ENCODE measurements at regions not wholly inside any gene's neighbourhood (a gene's known extent, or its start where the extent isn't known, plus 50 kb on each side); places are given as distances from the start of the nearest gene placed in this dataset.

DNA sequence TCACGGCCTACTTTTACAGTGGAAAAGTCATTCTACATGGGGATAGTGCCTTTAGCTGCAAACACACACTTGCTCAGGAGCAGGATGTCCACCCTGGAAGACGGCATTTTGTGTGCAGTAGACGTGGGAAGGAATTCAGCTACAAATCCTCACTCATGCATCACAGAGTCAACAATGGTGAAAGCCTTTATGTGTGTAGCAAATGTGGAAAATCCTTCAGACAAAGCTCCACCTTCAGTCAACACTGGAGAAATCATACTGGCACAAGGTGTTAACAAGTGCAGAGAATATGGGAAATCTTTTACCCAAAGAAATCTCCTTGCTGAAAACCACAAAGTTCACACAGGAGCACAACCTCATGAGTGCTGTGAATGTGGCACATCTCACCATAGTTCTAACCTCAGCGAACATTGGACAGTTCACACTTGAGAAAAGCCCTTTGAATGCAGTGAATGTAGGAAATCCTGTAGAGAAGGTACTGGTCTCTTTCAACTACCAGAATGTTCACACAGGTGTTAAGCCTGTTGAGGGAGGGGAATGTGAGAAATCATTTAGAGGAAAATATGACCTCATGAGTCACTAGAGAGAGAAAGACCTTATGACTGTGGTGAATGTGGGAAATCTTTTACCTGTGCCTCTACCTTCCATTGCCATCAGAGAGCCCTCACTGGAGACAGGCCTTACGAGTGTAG lies 101.8 kb downstream of the PTGS2 start:
- DNase-seq (ENCODE audit: low read depth in 4 of 6, low spot score in 6 of 6), result no peak
- no peaks in the 10 kb centered on the region for H3K9me3 ChIP-seq (ENCODE audit: control insufficient read depth, insufficient read depth, low read length)
- H3K4me1 ChIP-seq (ENCODE audit: control insufficient read depth, insufficient read depth, low read length), result no peaks in the 10 kb centered on the region
- no peak overlapping the region for H3K4me3 ChIP-seq (ENCODE audit: low read depth, low read length)
- H3K27me3 ChIP-seq (ENCODE audit: control insufficient read depth, insufficient read depth, low read length), result no peaks in the 10 kb centered on the region
- no CpG with 5 or more reads among the region's 5 CpGs for WGBS (ENCODE audit: insufficient coverage)
- no peak overlapping the region for H3K27ac ChIP-seq (ENCODE audit: low read depth, low read length)
- no peaks in the 10 kb centered on the region for H3K36me3 ChIP-seq (ENCODE audit: control insufficient read depth, insufficient read depth, low read length)

DNA sequence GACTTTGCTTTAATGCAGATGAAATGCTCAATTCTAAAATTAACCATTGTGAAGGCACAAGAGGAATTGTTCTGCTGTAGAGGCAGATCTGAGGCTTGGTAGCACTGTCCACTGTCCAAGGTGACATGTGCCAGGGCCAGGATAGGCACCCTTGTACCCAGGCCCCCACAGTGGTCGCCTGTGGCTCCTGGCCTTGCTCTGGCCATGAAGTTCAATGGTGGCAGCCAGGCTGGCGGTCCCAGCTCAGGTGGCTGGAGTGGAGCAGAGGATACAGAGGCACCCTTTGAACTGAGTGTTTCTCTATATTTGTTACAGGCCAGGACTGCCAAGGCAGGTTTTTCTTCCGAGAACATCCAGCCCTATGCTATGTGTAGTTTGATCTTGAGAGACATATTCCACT lies 102.6 kb downstream of the PTGS2 start:
- no peaks in the 10 kb centered on the region for H3K9me3 ChIP-seq (ENCODE audit: control insufficient read depth, insufficient read depth, low read length)
- WGBS (ENCODE audit: insufficient coverage), result 96% methylated on average over 2 of the region's 3 CpGs
- H3K36me3 ChIP-seq (ENCODE audit: control insufficient read depth, insufficient read depth, low read length), result no peaks in the 10 kb centered on the region
- no peak overlapping the region for H3K4me3 ChIP-seq (ENCODE audit: low read depth, low read length)
- H3K27me3 ChIP-seq (ENCODE audit: control insufficient read depth, insufficient read depth, low read length), result no peaks in the 10 kb centered on the region
- DNase-seq (ENCODE audit: low read depth in 4 of 6, low spot score in 6 of 6), result no peak
- no peaks in the 10 kb centered on the region for H3K4me1 ChIP-seq (ENCODE audit: control insufficient read depth, insufficient read depth, low read length)
- no peak overlapping the region for H3K27ac ChIP-seq (ENCODE audit: low read depth, low read length)

DNA sequence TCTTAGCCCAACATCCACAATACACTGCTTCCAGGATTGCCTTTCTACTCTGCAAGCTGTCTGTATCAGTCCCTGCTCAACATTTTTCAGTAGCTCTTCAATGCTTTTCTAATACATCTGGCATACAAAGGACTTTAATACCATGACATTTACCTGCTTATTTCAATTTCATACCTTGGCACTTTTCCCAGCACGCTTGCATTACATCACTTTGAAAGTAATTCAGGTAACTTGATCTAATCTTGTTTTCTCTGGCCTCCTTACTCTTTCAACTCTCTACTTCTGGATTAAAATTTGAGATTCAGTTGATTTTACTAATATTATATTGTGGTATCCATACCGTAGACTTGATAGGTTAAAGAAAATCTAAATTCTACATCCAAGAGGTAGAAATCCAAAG lies 103.0 kb downstream of the PTGS2 start:
- Histone ChIP-seq H3K4me1 (ENCODE audit: control insufficient read depth, insufficient read depth, low read length) (no peaks in the 10 kb centered on the region), H3K27me3 (ENCODE audit: control insufficient read depth, insufficient read depth, low read length) (no peaks in the 10 kb centered on the region), H3K27ac (ENCODE audit: low read depth, low read length) (no peak overlapping the region), H3K4me3 (ENCODE audit: low read depth, low read length) (no peak overlapping the region), H3K9me3 (ENCODE audit: control insufficient read depth, insufficient read depth, low read length) (no peaks in the 10 kb centered on the region), H3K36me3 (ENCODE audit: control insufficient read depth, insufficient read depth, low read length) (no peaks in the 10 kb centered on the region)
- peak in 1 of 6 donors; percentile 16 for DNase-seq (ENCODE audit: low read depth in 4 of 6, low spot score in 6 of 6)
- no CpG with 5 or more reads among the region's 2 CpGs for WGBS (ENCODE audit: insufficient coverage)

DNA sequence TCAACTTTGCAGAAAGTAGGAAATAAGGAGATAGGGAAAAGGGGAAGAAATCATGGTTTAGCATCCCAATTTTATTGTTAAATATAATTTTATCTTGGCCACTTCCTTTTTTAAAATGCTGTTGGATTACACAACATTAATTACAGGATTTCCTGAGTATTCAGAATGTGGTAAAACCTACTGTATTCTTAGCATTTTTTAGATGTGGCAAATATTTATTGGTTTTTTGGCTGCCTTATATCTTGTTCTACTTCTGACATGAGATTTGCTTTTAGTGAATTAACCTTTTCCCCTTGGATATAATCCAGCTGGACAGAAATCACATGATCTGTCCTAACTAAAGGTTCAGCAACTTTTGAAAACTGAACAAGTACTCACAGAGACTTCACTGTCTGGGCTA lies 104.9 kb downstream of the PTGS2 start:
- no peak overlapping the region for H3K4me3 ChIP-seq (ENCODE audit: low read depth, low read length)
- H3K27me3 ChIP-seq (ENCODE audit: control insufficient read depth, insufficient read depth, low read length), result no peaks in the 10 kb centered on the region
- no peaks in the 10 kb centered on the region for H3K4me1 ChIP-seq (ENCODE audit: control insufficient read depth, insufficient read depth, low read length)
- no peaks in the 10 kb centered on the region for H3K36me3 ChIP-seq (ENCODE audit: control insufficient read depth, insufficient read depth, low read length)
- H3K9me3 ChIP-seq (ENCODE audit: control insufficient read depth, insufficient read depth, low read length), result no peaks in the 10 kb centered on the region
- H3K27ac ChIP-seq (ENCODE audit: low read depth, low read length), result no peak overlapping the region
- DNase-seq (ENCODE audit: low read depth in 4 of 6, low spot score in 6 of 6), result no peak

DNA sequence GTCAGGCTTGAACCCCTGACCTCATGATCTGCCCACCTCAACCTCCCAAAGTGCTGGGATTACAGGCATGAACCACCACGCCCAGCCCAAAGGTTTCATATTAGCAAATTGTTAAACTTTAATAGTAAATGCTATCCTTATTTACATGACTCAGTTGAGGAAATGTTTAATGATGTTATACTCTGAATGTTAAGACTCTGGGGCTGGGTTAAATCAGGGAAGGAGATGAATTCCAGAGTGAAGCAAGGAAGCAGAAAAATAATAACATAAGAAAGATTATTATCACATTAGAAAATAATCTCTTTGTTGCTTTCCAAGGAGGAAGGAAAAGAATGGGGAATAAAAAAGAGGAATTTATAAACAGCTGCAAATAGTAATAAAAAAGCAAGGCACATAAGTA lies 105.3 kb downstream of the PTGS2 start:
- no peak overlapping the region for H3K4me3 ChIP-seq (ENCODE audit: low read depth, low read length)
- H3K36me3 ChIP-seq (ENCODE audit: control insufficient read depth, insufficient read depth, low read length), result no peaks in the 10 kb centered on the region
- no peak for DNase-seq (ENCODE audit: low read depth in 4 of 6, low spot score in 6 of 6)
- H3K27ac ChIP-seq (ENCODE audit: low read depth, low read length), result no peak overlapping the region
- H3K9me3 ChIP-seq (ENCODE audit: control insufficient read depth, insufficient read depth, low read length), result no peaks in the 10 kb centered on the region
- no peaks in the 10 kb centered on the region for H3K27me3 ChIP-seq (ENCODE audit: control insufficient read depth, insufficient read depth, low read length)
- no CpG with 5 or more reads among the region's 1 CpG for WGBS (ENCODE audit: insufficient coverage)
- no peaks in the 10 kb centered on the region for H3K4me1 ChIP-seq (ENCODE audit: control insufficient read depth, insufficient read depth, low read length)

DNA sequence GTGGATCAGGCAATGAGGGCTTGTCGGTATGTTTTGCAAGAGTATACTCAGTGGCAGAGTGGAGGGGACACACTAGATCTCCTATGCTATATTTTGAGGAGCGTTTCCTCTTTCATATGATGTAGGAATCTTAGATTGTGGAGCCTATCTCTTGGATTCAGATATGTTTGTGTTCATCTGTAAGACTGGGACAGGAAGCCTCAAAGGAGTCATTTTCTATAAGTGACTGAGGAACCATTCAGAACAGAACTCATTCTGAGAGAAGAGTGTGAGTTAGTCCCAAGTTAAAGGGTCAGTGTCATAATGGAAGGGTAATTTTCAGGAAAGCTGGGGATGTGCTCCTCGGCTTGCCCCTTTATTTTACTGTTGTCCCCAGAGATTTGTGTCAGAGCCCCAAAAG lies 107.7 kb downstream of the PTGS2 start:
- Histone ChIP-seq H3K27me3 (ENCODE audit: control insufficient read depth, insufficient read depth, low read length) (no peaks in the 10 kb centered on the region), H3K36me3 (ENCODE audit: control insufficient read depth, insufficient read depth, low read length) (no peaks in the 10 kb centered on the region), H3K4me1 (ENCODE audit: control insufficient read depth, insufficient read depth, low read length) (no peaks in the 10 kb centered on the region), H3K4me3 (ENCODE audit: low read depth, low read length) (no peak overlapping the region), H3K9me3 (ENCODE audit: control insufficient read depth, insufficient read depth, low read length) (no peaks in the 10 kb centered on the region), H3K27ac (ENCODE audit: low read depth, low read length) (no peak overlapping the region)
- no peak for DNase-seq (ENCODE audit: low read depth in 4 of 6, low spot score in 6 of 6)
- WGBS (ENCODE audit: insufficient coverage), result 92% methylated on average over 3 of the region's 3 CpGs

DNA sequence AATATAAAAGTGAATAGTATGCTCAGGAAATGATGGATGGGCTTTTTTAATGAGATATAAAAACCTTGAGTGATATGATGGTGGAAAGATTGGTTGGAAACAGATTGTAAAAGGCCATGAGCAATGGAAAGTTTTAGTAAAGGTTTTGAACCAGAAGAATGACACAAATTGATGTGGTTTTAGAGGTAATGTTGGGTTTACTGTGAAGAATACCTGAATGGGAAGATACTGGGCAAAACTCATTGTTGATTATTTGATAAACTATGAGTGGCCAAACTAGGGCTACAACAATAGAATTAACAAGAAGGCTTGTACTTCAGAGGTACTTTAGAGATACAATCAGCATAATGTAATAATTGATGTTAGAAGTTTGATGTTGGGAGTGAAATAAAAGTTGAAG lies 108.5 kb downstream of the PTGS2 start:
- Histone ChIP-seq H3K27ac (ENCODE audit: low read depth, low read length) (no peak overlapping the region), H3K4me1 (ENCODE audit: control insufficient read depth, insufficient read depth, low read length) (no peaks in the 10 kb centered on the region), H3K4me3 (ENCODE audit: low read depth, low read length) (no peak overlapping the region), H3K9me3 (ENCODE audit: control insufficient read depth, insufficient read depth, low read length) (no peaks in the 10 kb centered on the region), H3K36me3 (ENCODE audit: control insufficient read depth, insufficient read depth, low read length) (no peaks in the 10 kb centered on the region), H3K27me3 (ENCODE audit: control insufficient read depth, insufficient read depth, low read length) (no peaks in the 10 kb centered on the region)
- no peak for DNase-seq (ENCODE audit: low read depth in 4 of 6, low spot score in 6 of 6)

DNA sequence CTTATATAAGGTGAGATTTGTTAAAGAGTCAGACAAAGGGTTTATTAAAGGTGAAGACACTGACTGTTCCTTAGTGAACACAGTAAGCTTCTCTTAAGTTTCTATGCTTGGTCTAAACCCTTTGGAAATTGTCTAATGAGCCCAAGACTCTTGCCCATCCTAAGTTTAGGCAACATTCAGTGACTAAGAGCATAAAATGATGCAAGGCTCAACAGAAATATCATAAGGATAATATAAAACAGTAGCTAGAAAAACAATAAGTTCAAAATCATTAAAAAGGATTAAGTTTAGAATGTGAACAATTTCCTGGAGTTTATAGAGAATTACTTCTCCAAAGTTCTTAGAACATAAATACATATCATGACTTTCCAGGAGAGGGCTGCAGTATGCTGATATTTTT lies 108.9 kb upstream of the PDC start:
- H3K9me3 ChIP-seq (ENCODE audit: control insufficient read depth, insufficient read depth, low read length), result no peaks in the 10 kb centered on the region
- H3K4me1 ChIP-seq (ENCODE audit: control insufficient read depth, insufficient read depth, low read length), result no peaks in the 10 kb centered on the region
- no peaks in the 10 kb centered on the region for H3K27me3 ChIP-seq (ENCODE audit: control insufficient read depth, insufficient read depth, low read length)
- no peaks in the 10 kb centered on the region for H3K36me3 ChIP-seq (ENCODE audit: control insufficient read depth, insufficient read depth, low read length)
- H3K27ac ChIP-seq (ENCODE audit: low read depth, low read length), result no peak overlapping the region
- no peak overlapping the region for H3K4me3 ChIP-seq (ENCODE audit: low read depth, low read length)
- no peak for DNase-seq (ENCODE audit: low read depth in 4 of 6, low spot score in 6 of 6)

DNA sequence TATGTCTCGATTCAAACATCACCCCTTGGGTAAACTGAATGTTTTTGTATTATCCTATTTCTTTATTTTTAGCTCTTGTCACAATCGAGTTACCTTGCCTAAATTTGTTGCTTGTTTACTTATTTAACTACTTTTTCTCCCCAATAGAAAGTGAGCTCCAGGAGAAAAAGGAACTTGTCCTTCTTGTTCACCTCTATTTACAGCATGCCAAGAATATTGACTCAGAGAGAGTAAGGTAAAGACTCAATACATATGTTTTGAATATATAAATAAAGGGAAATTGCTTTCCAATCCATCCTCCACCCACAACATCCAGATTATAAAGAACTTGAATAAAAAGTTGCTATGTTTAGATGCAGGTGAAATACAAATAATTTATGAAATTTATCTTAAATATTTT lies 107.3 kb upstream of the PDC start:
- Histone ChIP-seq H3K4me1 (ENCODE audit: control insufficient read depth, insufficient read depth, low read length) (no peaks in the 10 kb centered on the region), H3K36me3 (ENCODE audit: control insufficient read depth, insufficient read depth, low read length) (no peaks in the 10 kb centered on the region), H3K27ac (ENCODE audit: low read depth, low read length) (no peak overlapping the region), H3K27me3 (ENCODE audit: control insufficient read depth, insufficient read depth, low read length) (no peaks in the 10 kb centered on the region), H3K9me3 (ENCODE audit: control insufficient read depth, insufficient read depth, low read length) (no peaks in the 10 kb centered on the region), H3K4me3 (ENCODE audit: low read depth, low read length) (no peak overlapping the region)
- DNase-seq (ENCODE audit: low read depth in 4 of 6, low spot score in 6 of 6), result no peak
- WGBS (ENCODE audit: insufficient coverage), result no CpG with 5 or more reads among the region's 2 CpGs

DNA sequence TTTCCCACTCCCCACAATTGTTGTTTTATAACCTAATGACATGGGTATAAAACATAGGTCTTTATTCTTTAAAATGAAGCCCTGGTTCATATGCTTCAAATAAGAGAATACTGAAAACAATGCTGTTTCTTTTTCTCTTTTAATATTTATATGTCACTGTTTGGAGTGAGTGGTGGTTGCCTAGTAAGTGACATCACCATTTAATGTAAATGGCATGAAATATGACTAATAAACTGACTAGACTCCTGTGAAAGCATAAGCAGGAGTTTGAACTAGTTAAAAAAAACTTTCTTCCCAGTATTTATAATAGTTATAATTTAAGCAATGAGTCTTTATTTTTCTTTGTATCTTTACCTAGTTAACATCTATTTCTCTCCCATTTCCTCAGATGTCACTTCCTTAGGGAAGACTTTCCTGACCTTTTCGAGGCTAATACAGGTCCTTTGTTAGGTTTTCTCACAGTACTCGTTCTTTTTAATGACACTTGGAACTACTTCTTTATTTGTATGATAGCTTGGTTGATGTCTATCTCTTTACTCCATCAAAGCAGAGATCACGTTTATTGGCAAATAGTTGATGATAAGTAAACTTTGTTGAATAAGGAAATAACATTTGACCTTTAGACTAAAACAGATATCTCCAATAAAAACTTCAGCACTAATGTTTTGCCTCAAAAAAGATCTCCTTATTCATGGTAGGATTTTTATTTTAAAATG lies 105.4 kb upstream of the PDC start:
- Histone ChIP-seq H3K27ac (ENCODE audit: low read depth, low read length) (no peak overlapping the region), H3K36me3 (ENCODE audit: control insufficient read depth, insufficient read depth, low read length) (no peaks in the 10 kb centered on the region), H3K4me1 (ENCODE audit: control insufficient read depth, insufficient read depth, low read length) (no peaks in the 10 kb centered on the region), H3K4me3 (ENCODE audit: low read depth, low read length) (no peak overlapping the region), H3K27me3 (ENCODE audit: control insufficient read depth, insufficient read depth, low read length) (no peaks in the 10 kb centered on the region), H3K9me3 (ENCODE audit: control insufficient read depth, insufficient read depth, low read length) (no peaks in the 10 kb centered on the region)
- no CpG with 5 or more reads among the region's 3 CpGs for WGBS (ENCODE audit: insufficient coverage)
- no peak for DNase-seq (ENCODE audit: low read depth in 4 of 6, low spot score in 6 of 6)

Measured in spinal cord (tissue), 9 donors.